MG63 (cell line): ENCODE measurements at regions not wholly inside any gene's neighbourhood (a gene's known extent, or its start where the extent isn't known, plus 50 kb on each side); places are given as distances from the start of the nearest gene placed in this dataset.

Experiments used
- DNase-seq: peaks from one replicate; pipeline ENCODE4 v3.0.0-alpha.2; 2020
- H3K27me3 ChIP-seq: fragments of 250-450 bp; sonication (Bioruptor Pico); 2 replicates; pipeline ENCODE4 v1.5.1; 2020; ENCODE audit warnings: mild to moderate bottlenecking, moderate library complexity
- H3K36me3 ChIP-seq: fragments of 250-450 bp; sonication (Bioruptor Pico); 2 replicates; pipeline ENCODE4 v1.5.1; 2020; ENCODE audit warnings: mild to moderate bottlenecking, moderate library complexity
- H3K4me3 ChIP-seq: fragments of 250-450 bp; sonication (Bioruptor Pico); 2 replicates; pipeline ENCODE4 v1.5.1; 2020; ENCODE audit warnings: mild to moderate bottlenecking, moderate library complexity
- H3K9me3 ChIP-seq: fragments of 250-450 bp; sonication (Bioruptor Pico); 2 replicates; pipeline ENCODE4 v1.5.1; 2020; ENCODE audit warnings: mild to moderate bottlenecking, moderate library complexity

GRCh38 chr3:17795280-17795679, 52.8 kb upstream of the TBC1D5 start:
- no peaks in the 10 kb centered on the region for H3K36me3 ChIP-seq
- H3K4me3 ChIP-seq: no peak overlapping the region
- H3K27me3 ChIP-seq: no peaks in the 10 kb centered on the region
- no peaks in the 10 kb centered on the region for H3K9me3 ChIP-seq
- no peak for DNase-seq

DNA sequence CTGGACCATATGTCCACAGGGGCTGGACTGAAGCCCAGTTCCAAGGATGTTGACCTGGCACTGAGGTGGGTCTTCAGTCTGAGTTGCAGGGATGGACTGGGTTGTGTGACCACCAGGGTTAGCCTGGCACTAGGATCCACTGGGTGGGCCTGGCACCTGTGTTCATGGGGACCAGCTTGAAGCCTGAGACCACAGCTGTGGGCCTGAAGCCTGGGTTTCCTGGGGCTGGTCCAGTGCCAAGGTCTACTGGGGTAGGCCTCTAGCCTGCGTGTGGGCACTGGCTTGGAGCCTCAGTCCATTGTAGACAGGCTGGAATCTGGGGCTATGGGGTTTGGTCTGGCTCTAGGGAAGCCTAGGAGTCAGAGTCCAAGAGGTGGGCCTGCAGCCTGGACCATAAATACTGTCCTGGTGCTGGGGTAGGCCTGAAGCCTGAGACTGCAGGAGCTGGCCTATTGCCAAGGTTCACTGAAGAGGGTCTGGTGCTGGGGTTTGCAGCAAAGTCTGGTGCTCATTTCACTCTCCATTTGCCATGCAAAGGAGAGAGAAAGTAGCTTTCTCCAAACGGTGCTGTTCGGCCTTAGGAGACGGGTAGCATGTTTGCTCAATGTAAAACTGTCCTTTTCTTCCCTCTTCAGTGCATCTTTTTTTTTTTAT, 51.2 kb upstream of the TBC1D5 start:
- no peaks in the 10 kb centered on the region for H3K27me3 ChIP-seq
- no peak overlapping the region for H3K4me3 ChIP-seq
- no peaks in the 10 kb centered on the region for H3K36me3 ChIP-seq
- no peaks in the 10 kb centered on the region for H3K9me3 ChIP-seq
- no peak for DNase-seq
